Tibial artery (tissue), 4 donors: ENCODE measurements at regions not wholly inside any gene's neighbourhood (a gene's known extent, or its start where the extent isn't known, plus 50 kb on each side); places are given as distances from the start of the nearest gene placed in this dataset.

Experiments used
- DNase-seq, 2 donors: peaks; one replicate each; pipeline ENCODE4 v3.0.0-alpha.2; 2019
- H3K27ac ChIP-seq, 2 donors: fragments of 200-600 bp; sonication (generic) in 1 of 2; 1 replicate in 1 of 2; 2 replicates in 1 of 2; pipeline ENCODE4 v1.5.1; 2018 to 2019; ENCODE audit warnings: mild to moderate bottlenecking in 1 of 2
- H3K27me3 ChIP-seq, 2 donors: fragments of 200-600 bp; sonication (generic) in 1 of 2; one replicate each; pipeline versions ENCODE4 v1.5.1 to v1.6.0; 2016 to 2019
- H3K36me3 ChIP-seq, 3 donors: fragments of 200-600 bp; sonication (generic) in 2 of 3; one replicate each; pipeline ENCODE4 v1.5.1; 2016 to 2019; ENCODE audit warnings: mild to moderate bottlenecking in 2 of 3
- H3K4me1 ChIP-seq, 4 donors: fragments of 200-600 bp; sonication (generic) in 2 of 4; 1 replicate in 3 of 4; 2 replicates in 1 of 4; pipeline ENCODE4 v1.5.1; 2016 to 2019
- H3K4me3 ChIP-seq, 2 donors: fragments of 200-600 bp; sonication (generic) in 1 of 2; 1 replicate in 1 of 2; 2 replicates in 1 of 2; pipeline ENCODE4 v1.5.1; 2018 to 2019; ENCODE audit warnings: mild to moderate bottlenecking in 2 of 2
- H3K9me3 ChIP-seq, 3 donors: fragments of 200-600 bp; sonication (generic) in 1 of 3; one replicate each; pipeline ENCODE4 v1.5.1; 2016 to 2019
- intact Hi-C: fragments of 100-400 bp; cut with DNase I; formaldehyde crosslinking; loops from one replicate; pipeline ENCODE4 v1.15.0; 2023; ENCODE audit warnings: low total_unique reads
- TF ChIP-seq, protein P1 (sequence below), 2 experiments: fragments of 200-600 bp in 1 of 2; fragments of 450-650 bp in 1 of 2; IDR thresholded peaks; one replicate each; pipeline ENCODE4 v1.5.1; 2017 to 2019; ENCODE audit warnings: antibody characterized with exemption in 2 of 2, mild to moderate bottlenecking in 1 of 2, moderate library complexity in 1 of 2

- H3K4me1 ChIP-seq = no peaks in the 10 kb centered on the region
- no peaks in the 10 kb centered on the region for H3K9me3 ChIP-seq
- H3K36me3 ChIP-seq = no peaks in the 10 kb centered on the region
- TF ChIP-seq, protein P1, sequence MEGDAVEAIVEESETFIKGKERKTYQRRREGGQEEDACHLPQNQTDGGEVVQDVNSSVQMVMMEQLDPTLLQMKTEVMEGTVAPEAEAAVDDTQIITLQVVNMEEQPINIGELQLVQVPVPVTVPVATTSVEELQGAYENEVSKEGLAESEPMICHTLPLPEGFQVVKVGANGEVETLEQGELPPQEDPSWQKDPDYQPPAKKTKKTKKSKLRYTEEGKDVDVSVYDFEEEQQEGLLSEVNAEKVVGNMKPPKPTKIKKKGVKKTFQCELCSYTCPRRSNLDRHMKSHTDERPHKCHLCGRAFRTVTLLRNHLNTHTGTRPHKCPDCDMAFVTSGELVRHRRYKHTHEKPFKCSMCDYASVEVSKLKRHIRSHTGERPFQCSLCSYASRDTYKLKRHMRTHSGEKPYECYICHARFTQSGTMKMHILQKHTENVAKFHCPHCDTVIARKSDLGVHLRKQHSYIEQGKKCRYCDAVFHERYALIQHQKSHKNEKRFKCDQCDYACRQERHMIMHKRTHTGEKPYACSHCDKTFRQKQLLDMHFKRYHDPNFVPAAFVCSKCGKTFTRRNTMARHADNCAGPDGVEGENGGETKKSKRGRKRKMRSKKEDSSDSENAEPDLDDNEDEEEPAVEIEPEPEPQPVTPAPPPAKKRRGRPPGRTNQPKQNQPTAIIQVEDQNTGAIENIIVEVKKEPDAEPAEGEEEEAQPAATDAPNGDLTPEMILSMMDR (IDR thresholded peaks at IDR 0.05) = no peak
- no peak overlapping the region for H3K27ac ChIP-seq
- no peaks in the 10 kb centered on the region for H3K27me3 ChIP-seq
- intact Hi-C loops = no loop called here
- DNase-seq = no peak
- no peak overlapping the region for H3K4me3 ChIP-seq
Measured at GRCh38 chr1:189205863-189206262, 1271.8 kb downstream of the BRINP3 start.

- no peak overlapping the region for H3K27ac ChIP-seq
- no peaks in the 10 kb centered on the region for H3K36me3 ChIP-seq
- H3K4me1 ChIP-seq = no peaks in the 10 kb centered on the region
- no peaks in the 10 kb centered on the region for H3K27me3 ChIP-seq
- no peak for DNase-seq
- H3K9me3 ChIP-seq = no peaks in the 10 kb centered on the region
- TF ChIP-seq, protein P1 (IDR thresholded peaks at IDR 0.05) = no peak
- no peak overlapping the region for H3K4me3 ChIP-seq
- intact Hi-C loops = no loop called here
Measured at GRCh38 chr1:189206617-189207016, 1271.0 kb downstream of the BRINP3 start.

GRCh38 chr1:189211742-189212141 lies 1265.9 kb downstream of the BRINP3 start:
- intact Hi-C loops = no loop called here
- H3K9me3 ChIP-seq = no peaks in the 10 kb centered on the region
- no peaks in the 10 kb centered on the region for H3K27me3 ChIP-seq
- no peak for DNase-seq
- H3K4me3 ChIP-seq = no peak overlapping the region
- H3K27ac ChIP-seq = no peak overlapping the region
- no peaks in the 10 kb centered on the region for H3K4me1 ChIP-seq
- TF ChIP-seq, protein P1 (IDR thresholded peaks at IDR 0.05) = no peak
- H3K36me3 ChIP-seq = no peaks in the 10 kb centered on the region

DNA sequence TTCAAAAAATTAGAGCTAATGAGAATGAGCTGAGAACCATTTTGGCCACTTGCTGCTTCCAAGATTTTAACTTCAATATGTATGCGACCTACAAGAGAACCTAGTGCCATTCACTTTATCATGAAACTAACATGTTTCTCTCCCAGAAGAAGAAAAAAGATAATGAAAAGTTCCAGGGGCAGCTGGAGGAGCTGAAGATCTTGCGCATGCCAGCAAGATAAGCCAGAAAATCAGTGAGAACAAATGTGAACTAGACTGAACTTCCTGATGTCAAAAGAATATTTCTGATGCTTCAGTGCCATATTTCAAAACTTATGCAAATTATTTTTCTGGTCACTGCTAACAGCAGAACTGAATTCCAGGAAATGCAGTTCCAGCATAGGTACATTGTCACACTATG lies 1265.1 kb downstream of the BRINP3 start:
- Histone ChIP-seq H3K36me3 (no peaks in the 10 kb centered on the region), H3K4me3 (no peak overlapping the region), H3K9me3 (no peaks in the 10 kb centered on the region), H3K27me3 (no peaks in the 10 kb centered on the region), H3K4me1 (no peaks in the 10 kb centered on the region), H3K27ac (no peak overlapping the region)
- intact Hi-C loops = no loop called here
- TF ChIP-seq, protein P1 (IDR thresholded peaks at IDR 0.05) = no peak
- no peak for DNase-seq

DNA sequence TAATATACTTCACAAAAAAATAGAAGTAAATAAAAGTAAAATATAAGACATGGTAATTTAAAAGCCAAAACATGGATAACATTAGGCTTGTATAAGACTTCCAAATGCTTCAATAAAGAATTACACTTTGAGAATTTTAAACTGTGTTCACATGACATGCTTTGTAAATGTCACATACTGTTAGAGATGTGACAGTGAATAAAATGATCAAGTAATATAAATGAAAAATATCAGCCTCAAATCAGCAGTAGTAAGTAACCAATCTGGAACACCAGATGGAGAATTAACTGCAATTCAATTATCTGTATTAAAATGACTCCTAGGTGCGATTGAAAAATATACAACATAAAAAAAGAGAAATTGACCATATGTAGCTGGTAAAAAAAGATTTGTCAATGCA lies 1260.8 kb downstream of the BRINP3 start:
- no peak for DNase-seq
- Histone ChIP-seq H3K4me1 (no peaks in the 10 kb centered on the region), H3K4me3 (no peak overlapping the region), H3K36me3 (no peaks in the 10 kb centered on the region), H3K9me3 (no peaks in the 10 kb centered on the region), H3K27me3 (no peaks in the 10 kb centered on the region), H3K27ac (no peak overlapping the region)
- intact Hi-C loops = no loop called here
- TF ChIP-seq, protein P1 (IDR thresholded peaks at IDR 0.05) = no peak

- intact Hi-C loops = no loop called here
- no peaks in the 10 kb centered on the region for H3K9me3 ChIP-seq
Measured at GRCh38 chr1:189217646-189218045, 1260.0 kb downstream of the BRINP3 start.

More at GRCh38 chr1:189217646-189218045, 1260.0 kb downstream of the BRINP3 start:
- Histone ChIP-seq H3K27ac (no peak overlapping the region), H3K4me1 (no peaks in the 10 kb centered on the region), H3K4me3 (no peak overlapping the region), H3K36me3 (no peaks in the 10 kb centered on the region), H3K27me3 (no peaks in the 10 kb centered on the region)
- TF ChIP-seq, protein P1 (IDR thresholded peaks at IDR 0.05) = no peak
- no peak for DNase-seq
